SK-N-SH (cell line): ENCODE measurements at regions not wholly inside any gene's neighbourhood (a gene's known extent, or its start where the extent isn't known, plus 50 kb on each side); places are given as distances from the start of the nearest gene placed in this dataset.

Experiments
- CTCF ChIP-seq: fragments of 200-600 bp; sonication (generic); IDR thresholded peaks from 2 replicates; pipeline ENCODE4 v1.6.1; 2017; ENCODE audit warnings: antibody characterized with exemption, mild to moderate bottlenecking, moderate library complexity
- FOXJ3 ChIP-seq: sonication (generic); formaldehyde crosslinking; IDR thresholded peaks from 2 replicates; pipeline ENCODE4 v1.5.1; 2020; ENCODE audit warnings: mild to moderate bottlenecking, missing genetic modification reagents
- NFIC ChIP-seq: IDR thresholded peaks from 2 replicates; pipeline ENCODE4 v1.4.0; 2012; ENCODE audit warnings: borderline replicate concordance
- POLR2AphosphoS5 ChIP-seq: IDR thresholded peaks from 2 replicates; pipeline ENCODE4 v1.6.1; 2012; ENCODE audit warnings: low read depth, low read length
- SIN3A ChIP-seq: IDR thresholded peaks from 2 replicates; pipeline ENCODE4 v1.6.1; 2012; ENCODE audit warnings: low read depth, mild to moderate bottlenecking, low read length, moderate library complexity, borderline replicate concordance
- TAF1 ChIP-seq: IDR thresholded peaks from 2 replicates; pipeline ENCODE4 v1.6.1; 2012; ENCODE audit warnings: low read depth, mild to moderate bottlenecking, low read length, moderate library complexity, borderline replicate concordance

GRCh38 chr7:54080525-54080924 lies 461.6 kb upstream of the VSTM2A start:
- TF ChIP-seq FOXJ3, result peak; percentile 86
- no peak for TF ChIP-seq NFIC
- TF ChIP-seq POLR2AphosphoS5, result 0 out of 2 replicates have a peak, but pooled peaks have one; percentile 25
- TF ChIP-seq CTCF, result no peak
- no peak for TF ChIP-seq SIN3A
- no peak for TF ChIP-seq TAF1
